T-helper 1 cell treated with Interleukin-12 subunit alpha and Interleukin-12 subunit beta and Interleukin-4 antibody, amounts not matched to agents 30 μg/mL and 1 μg/mL, for 36 hours (primary cell): ENCODE measurements at regions not wholly inside any gene's neighbourhood (a gene's known extent, or its start where the extent isn't known, plus 50 kb on each side); places are given as distances from the start of the nearest gene placed in this dataset.

ENCODE experiments used
- H3K27ac Mint-ChIP-seq: one replicate; pipeline ENCODE4 v1.8.0; 2021; ENCODE audit warnings: mild to moderate bottlenecking, mixed read lengths
- H3K27me3 Mint-ChIP-seq: one replicate; pipeline ENCODE4 v1.8.0; 2021; ENCODE audit warnings: low read depth, mixed read lengths
- H3K36me3 Mint-ChIP-seq: one replicate; pipeline ENCODE4 v1.8.0; 2021; ENCODE audit warnings: low read depth, mixed read lengths
- H3K4me1 Mint-ChIP-seq: one replicate; pipeline ENCODE4 v1.8.0; 2021; ENCODE audit warnings: low read depth, mixed read lengths
- H3K4me3 Mint-ChIP-seq: one replicate; pipeline ENCODE4 v1.8.0; 2021; ENCODE audit warnings: mild to moderate bottlenecking, moderate library complexity, mixed read lengths
- H3K9me3 Mint-ChIP-seq: one replicate; pipeline ENCODE4 v1.8.0; 2021; ENCODE audit warnings: mixed read lengths

DNA sequence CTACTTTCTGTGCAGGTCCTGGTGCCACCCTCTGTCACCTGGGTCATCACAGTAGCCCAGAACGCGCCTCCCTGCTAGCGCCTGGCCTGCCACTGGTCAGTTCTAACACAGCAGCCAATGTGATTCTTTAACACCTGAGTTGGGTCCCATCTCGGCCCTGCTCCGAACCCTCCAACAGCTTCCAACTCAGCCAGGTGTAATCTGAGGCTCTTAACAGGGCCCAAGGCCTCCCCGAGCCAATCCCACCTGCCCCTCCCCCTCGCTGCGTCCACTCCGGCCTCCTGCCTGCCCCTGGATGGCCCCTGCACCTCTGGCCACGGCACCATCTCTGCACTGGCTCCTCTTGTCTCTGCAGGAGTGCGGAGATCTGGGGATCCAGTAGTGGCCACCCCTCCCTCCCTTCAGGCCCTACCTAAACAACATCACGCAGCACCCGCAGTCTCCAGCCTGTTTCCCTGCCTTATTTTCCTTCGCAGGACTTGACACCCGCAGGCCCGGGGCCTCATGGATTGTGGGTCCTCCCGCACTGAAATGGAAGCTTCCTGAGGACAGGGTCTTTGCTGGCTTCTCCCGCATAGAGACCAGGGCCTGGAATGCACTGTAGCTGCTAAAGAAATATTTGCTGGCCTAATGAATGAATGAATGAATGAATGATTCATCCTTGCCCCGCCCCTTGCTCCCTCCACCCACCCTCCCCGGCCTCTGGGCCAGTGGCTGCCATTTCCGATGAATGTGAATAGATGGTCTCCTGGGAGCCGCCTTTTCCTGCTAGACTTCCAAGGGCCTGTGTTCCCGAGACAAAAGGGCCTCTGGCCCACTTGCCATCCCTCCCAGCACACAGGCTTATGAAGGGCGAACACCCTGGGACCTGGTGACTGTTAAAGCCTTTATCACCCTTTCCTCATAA, 174.8 kb upstream of the FOXF1 start:
- no peak overlapping the region for H3K4me3 Mint-ChIP-seq
- no peaks in the 10 kb centered on the region for H3K27me3 Mint-ChIP-seq
- H3K27ac Mint-ChIP-seq, result no peak overlapping the region
- no peaks in the 10 kb centered on the region for H3K4me1 Mint-ChIP-seq
- no peaks in the 10 kb centered on the region for H3K9me3 Mint-ChIP-seq
- H3K36me3 Mint-ChIP-seq, result no peaks in the 10 kb centered on the region

- H3K4me1 Mint-ChIP-seq, result no peaks in the 10 kb centered on the region
- H3K4me3 Mint-ChIP-seq, result no peak overlapping the region
- H3K27ac Mint-ChIP-seq, result no peak overlapping the region
- H3K9me3 Mint-ChIP-seq, result no peaks in the 10 kb centered on the region
- H3K36me3 Mint-ChIP-seq, result no peaks in the 10 kb centered on the region
- H3K27me3 Mint-ChIP-seq, result peaks cover 3% of the 10 kb centered on the region
Observed at GRCh38 chr16:86337138-86337537, 173.2 kb upstream of the FOXF1 start.

DNA sequence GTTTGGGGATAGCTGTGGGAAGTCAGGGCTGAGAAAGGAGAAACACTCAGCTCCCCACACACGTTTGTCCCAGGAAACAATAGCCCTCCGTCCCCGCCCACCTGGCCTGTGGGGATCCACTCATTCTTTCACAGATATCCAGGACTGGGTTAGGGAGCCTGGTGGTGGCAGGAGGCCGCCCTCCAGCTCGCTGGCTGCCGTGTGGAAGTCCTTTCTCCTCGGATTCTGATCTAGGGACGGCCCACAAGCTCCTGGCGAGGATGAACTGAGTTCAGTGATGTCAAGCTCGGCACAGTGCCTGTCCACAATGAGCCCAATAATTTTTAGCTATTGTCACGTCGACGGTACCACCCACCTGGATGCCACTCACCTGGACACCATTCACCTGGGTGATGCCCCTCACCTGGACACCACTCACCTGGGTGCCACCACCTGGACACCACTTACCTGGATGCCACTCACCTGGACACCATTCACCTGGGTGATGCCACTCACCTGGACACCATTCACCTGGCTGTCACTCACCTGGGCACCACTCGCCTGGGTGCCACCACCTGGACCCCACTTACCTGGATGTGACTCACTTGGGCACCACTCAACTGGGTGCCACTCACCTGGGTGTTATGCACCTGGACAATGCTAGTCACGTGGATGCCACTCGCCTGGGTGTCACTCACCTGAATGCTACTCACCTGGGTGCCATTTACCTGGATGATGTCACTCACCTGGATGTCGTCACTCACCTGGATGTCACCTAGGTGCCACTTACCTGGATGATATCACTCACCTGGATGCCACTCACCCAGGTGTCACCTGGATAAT, 172.5 kb upstream of the FOXF1 start:
- no peaks in the 10 kb centered on the region for H3K4me1 Mint-ChIP-seq
- H3K9me3 Mint-ChIP-seq, result no peaks in the 10 kb centered on the region
- no peak overlapping the region for H3K4me3 Mint-ChIP-seq

DNA sequence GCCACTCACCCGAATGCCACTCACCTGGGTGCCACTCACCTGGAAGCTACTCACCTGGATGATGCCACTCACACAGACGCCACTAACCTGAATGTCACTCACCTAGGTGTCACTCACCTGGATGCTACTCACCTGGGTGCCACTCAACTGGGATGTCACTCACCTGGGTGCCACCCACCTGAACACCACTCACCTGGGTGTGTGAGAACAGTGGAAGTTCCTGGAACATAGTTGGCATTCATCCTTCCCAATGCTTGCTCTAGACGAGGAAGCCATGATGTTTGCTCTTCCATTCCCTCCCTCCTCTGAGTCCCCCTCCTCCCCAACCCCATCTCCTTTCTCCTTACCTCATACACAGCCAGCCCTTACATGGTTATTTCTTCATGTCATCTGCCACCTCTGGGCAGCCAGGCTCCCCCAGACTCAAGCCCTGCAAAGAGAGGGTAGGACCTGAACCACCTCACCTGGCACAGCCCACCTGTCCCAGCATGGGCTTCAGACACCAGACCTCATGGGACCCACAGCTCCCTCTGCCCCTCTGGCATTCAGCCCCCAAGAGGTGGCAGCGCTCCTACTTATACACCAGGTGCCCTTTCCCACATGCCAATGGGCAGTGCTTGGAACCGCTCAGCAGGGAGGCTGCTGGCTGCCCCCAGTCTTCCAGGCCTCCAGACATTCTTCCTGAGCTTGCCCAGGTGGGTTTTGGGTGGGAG, 171.8 kb upstream of the FOXF1 start:
- Mint-ChIP-seq H3K27me3 (peaks cover 14% of the 10 kb centered on the region), H3K27ac (no peak overlapping the region), H3K36me3 (no peaks in the 10 kb centered on the region), H3K4me3 (no peak overlapping the region), H3K9me3 (no peaks in the 10 kb centered on the region), H3K4me1 (no peaks in the 10 kb centered on the region)

More for the DNA sequence above, 172.5 kb upstream of the FOXF1 start:
- Mint-ChIP-seq H3K27ac (no peak overlapping the region), H3K27me3 (peaks cover 7% of the 10 kb centered on the region), H3K36me3 (no peaks in the 10 kb centered on the region)

DNA sequence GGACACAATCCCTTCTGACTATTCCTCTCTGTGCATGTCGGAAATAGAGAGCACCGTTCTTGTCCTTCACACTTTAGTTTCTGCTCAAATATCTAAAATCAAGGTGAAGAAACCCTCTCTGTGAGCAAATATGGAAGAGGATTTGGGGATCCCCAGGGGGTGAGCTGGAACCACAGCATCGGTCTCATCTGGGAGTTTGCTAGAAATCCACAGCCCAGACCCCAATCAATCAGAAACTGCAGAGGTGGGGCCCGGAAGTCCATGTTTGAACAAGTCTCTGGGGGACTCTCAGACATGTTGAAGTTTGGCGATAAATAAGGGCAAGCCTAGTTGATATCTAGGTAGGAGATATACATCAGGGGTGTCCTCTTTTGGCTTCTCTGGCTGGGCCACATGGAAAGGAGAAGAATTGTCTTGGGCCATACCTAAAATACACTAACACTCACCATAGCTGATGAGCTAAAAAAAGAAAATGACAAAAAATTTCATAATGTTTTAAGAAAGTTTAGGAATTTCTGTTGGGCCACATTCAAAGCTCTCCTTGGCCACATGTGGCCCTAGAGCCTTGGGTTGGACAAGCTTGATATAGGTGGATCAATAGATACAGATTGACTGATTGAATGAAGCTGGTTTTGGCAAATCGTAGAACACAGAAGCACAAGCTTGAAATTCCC, 168.0 kb upstream of the FOXF1 start:
- no peaks in the 10 kb centered on the region for H3K4me1 Mint-ChIP-seq
- H3K4me3 Mint-ChIP-seq, result no peak overlapping the region
- H3K9me3 Mint-ChIP-seq, result no peaks in the 10 kb centered on the region
- H3K36me3 Mint-ChIP-seq, result no peaks in the 10 kb centered on the region
- peaks cover 35% of the 10 kb centered on the region for H3K27me3 Mint-ChIP-seq
- H3K27ac Mint-ChIP-seq, result no peak overlapping the region

GRCh38 chr16:86343027-86343795, 167.1 kb upstream of the FOXF1 start:
- no peak overlapping the region for H3K4me3 Mint-ChIP-seq
- H3K4me1 Mint-ChIP-seq, result no peaks in the 10 kb centered on the region
- H3K27ac Mint-ChIP-seq, result no peak overlapping the region
- no peaks in the 10 kb centered on the region for H3K36me3 Mint-ChIP-seq
- no peaks in the 10 kb centered on the region for H3K9me3 Mint-ChIP-seq
- H3K27me3 Mint-ChIP-seq, result peaks cover 35% of the 10 kb centered on the region

DNA sequence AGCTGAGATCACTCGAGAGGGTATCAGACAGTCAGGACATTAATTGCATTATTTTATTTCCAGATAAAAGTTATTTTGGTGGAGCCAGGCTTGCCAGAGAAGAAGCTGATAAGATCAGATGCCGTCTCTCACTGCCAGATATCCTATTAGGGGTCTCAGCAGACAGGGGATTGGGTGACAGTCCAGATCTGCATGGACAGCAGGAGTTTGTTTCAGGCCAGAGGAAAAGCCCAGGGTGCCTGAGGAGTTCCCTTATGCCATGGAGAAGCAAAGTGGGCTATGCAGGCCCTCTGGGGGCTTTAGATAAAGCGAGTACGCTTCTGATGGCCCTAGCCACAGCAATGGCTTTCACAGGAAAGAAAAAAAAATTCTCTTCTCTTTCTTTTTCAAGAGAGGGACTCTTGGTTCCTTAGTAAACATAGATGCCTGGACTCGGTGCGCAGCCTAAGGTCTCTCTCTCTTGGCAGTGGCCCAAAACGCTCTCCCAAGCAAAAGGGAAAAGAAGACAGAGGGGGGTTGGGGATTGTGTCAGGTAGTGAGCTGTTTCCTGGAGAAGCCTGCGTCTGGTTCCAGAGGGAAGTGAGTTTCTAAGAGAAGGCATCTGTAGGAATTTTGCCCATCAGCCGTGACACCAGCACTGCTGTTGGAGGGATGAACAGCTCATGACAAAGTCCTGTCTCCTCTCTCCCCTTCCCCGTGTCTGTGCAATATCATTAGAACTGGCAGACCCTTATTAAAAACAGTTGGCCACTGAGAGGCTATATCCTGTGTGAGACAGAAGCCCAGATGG, 166.3 kb upstream of the FOXF1 start:
- Mint-ChIP-seq H3K4me3 (no peak overlapping the region), H3K27ac (no peak overlapping the region), H3K36me3 (no peaks in the 10 kb centered on the region), H3K9me3 (no peaks in the 10 kb centered on the region), H3K4me1 (no peaks in the 10 kb centered on the region), H3K27me3 (peaks cover 35% of the 10 kb centered on the region)

- Mint-ChIP-seq H3K36me3 (no peaks in the 10 kb centered on the region), H3K27ac (no peak overlapping the region), H3K9me3 (no peaks in the 10 kb centered on the region), H3K4me3 (no peak overlapping the region), H3K27me3 (peaks cover 35% of the 10 kb centered on the region), H3K4me1 (no peaks in the 10 kb centered on the region)
Observed at GRCh38 chr16:86344586-86344871, 165.8 kb upstream of the FOXF1 start.

GRCh38 chr16:86344881-86345280, 165.4 kb upstream of the FOXF1 start:
- H3K9me3 Mint-ChIP-seq, result no peaks in the 10 kb centered on the region
- peaks cover 35% of the 10 kb centered on the region for H3K27me3 Mint-ChIP-seq
- no peak overlapping the region for H3K4me3 Mint-ChIP-seq
- no peaks in the 10 kb centered on the region for H3K4me1 Mint-ChIP-seq
- H3K36me3 Mint-ChIP-seq, result no peaks in the 10 kb centered on the region
- H3K27ac Mint-ChIP-seq, result no peak overlapping the region

- no peak overlapping the region for H3K4me3 Mint-ChIP-seq
- peaks cover 35% of the 10 kb centered on the region for H3K27me3 Mint-ChIP-seq
- no peaks in the 10 kb centered on the region for H3K9me3 Mint-ChIP-seq
- H3K36me3 Mint-ChIP-seq, result no peaks in the 10 kb centered on the region
- no peaks in the 10 kb centered on the region for H3K4me1 Mint-ChIP-seq
- H3K27ac Mint-ChIP-seq, result no peak overlapping the region
Observed at GRCh38 chr16:86345516-86345915, 164.8 kb upstream of the FOXF1 start.

GRCh38 chr16:86346034-86346433, 164.3 kb upstream of the FOXF1 start:
- no peaks in the 10 kb centered on the region for H3K36me3 Mint-ChIP-seq
- H3K27ac Mint-ChIP-seq, result no peak overlapping the region
- H3K4me1 Mint-ChIP-seq, result no peaks in the 10 kb centered on the region
- H3K27me3 Mint-ChIP-seq, result peaks cover 35% of the 10 kb centered on the region
- H3K4me3 Mint-ChIP-seq, result no peak overlapping the region
- no peaks in the 10 kb centered on the region for H3K9me3 Mint-ChIP-seq

GRCh38 chr16:86347090-86347489, 163.2 kb upstream of the FOXF1 start:
- no peaks in the 10 kb centered on the region for H3K9me3 Mint-ChIP-seq
- H3K27ac Mint-ChIP-seq, result no peak overlapping the region
- H3K27me3 Mint-ChIP-seq, result peaks cover 33% of the 10 kb centered on the region
- H3K4me1 Mint-ChIP-seq, result no peaks in the 10 kb centered on the region
- H3K4me3 Mint-ChIP-seq, result no peak overlapping the region
- H3K36me3 Mint-ChIP-seq, result no peaks in the 10 kb centered on the region

DNA sequence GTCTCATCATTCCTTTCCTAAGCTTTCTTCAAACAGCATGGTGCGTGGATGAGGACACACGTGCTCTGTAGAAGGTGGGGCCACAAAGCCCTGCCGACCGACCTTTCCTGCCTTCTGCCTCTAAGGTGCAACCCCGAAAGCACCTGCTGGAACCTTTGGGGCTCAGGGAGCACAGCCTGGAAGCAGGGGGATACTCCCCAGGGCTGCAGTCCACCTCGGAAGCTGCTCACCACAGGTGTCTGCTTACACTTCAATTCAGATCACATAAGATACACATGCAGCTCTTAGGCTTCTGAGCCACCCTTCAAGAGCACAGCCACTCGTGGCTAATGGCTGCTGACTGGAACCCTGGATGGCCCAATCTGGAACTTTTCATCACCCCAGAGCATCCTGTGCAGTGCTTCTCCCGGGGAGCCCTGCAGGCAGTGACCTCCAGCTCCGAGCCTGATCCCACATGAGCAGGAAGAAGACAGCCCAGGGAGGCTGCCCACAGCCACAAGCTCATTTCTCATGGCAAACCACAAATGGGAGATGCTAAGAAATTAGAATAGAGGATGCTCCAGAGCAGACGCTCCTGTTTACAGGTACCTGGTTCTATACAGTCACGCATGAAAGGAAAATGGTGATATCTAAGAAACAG, 162.3 kb upstream of the FOXF1 start:
- no peak overlapping the region for H3K4me3 Mint-ChIP-seq
- peaks cover 26% of the 10 kb centered on the region for H3K27me3 Mint-ChIP-seq
- no peaks in the 10 kb centered on the region for H3K36me3 Mint-ChIP-seq
- H3K4me1 Mint-ChIP-seq, result no peaks in the 10 kb centered on the region
- no peaks in the 10 kb centered on the region for H3K9me3 Mint-ChIP-seq
- H3K27ac Mint-ChIP-seq, result no peak overlapping the region
